HepG2 (cell line): ENCODE measurements at regions not wholly inside any gene's neighbourhood (a gene's known extent, or its start where the extent isn't known, plus 50 kb on each side); places are given as distances from the start of the nearest gene placed in this dataset.

ENCODE experiments used
- ATF2 ChIP-seq: sonication (generic); formaldehyde crosslinking; IDR thresholded peaks from 2 replicates; pipeline ENCODE4 v1.4.0; 2020; ENCODE audit warnings: missing genetic modification reagents
- POGK ChIP-seq: sonication (generic); formaldehyde crosslinking; conservative IDR thresholded peaks from 2 replicates; pipeline ENCODE4 v1.8.0; 2022; ENCODE audit warnings: mild to moderate bottlenecking, moderate library complexity, missing genetic modification reagents
- RXRA ChIP-seq: sonication (generic); formaldehyde crosslinking; IDR thresholded peaks from 2 replicates; pipeline ENCODE4 v1.5.1; 2020; ENCODE audit warnings: missing genetic modification reagents
- SATB2 ChIP-seq: sonication (generic); formaldehyde crosslinking; IDR thresholded peaks from 2 replicates; pipeline ENCODE4 v1.5.0; 2020; ENCODE audit warnings: missing genetic modification reagents
- SP140L ChIP-seq: sonication (generic); formaldehyde crosslinking; IDR thresholded peaks from 2 replicates; pipeline ENCODE4 v1.4.0; 2020; ENCODE audit warnings: missing genetic modification reagents, borderline replicate concordance
- ZNF12 ChIP-seq: sonication (generic); formaldehyde crosslinking; IDR thresholded peaks from 2 replicates; pipeline ENCODE4 v1.5.0; 2020; ENCODE audit warnings: missing genetic modification reagents
- ZNF143 ChIP-seq: sonication (generic); formaldehyde crosslinking; IDR thresholded peaks from 2 replicates; pipeline ENCODE4 v1.4.0; 2020; ENCODE audit warnings: missing genetic modification reagents
- ZNF292 ChIP-seq: sonication (generic); formaldehyde crosslinking; IDR thresholded peaks from 2 replicates; pipeline ENCODE4 v1.8.1; 2022; ENCODE audit warnings: mild to moderate bottlenecking, low read depth, missing genetic modification reagents, borderline replicate concordance
- ZNF574 ChIP-seq: sonication (generic); formaldehyde crosslinking; IDR thresholded peaks from 2 replicates; pipeline ENCODE4 v1.4.0; 2020; ENCODE audit warnings: missing genetic modification reagents
- ZNF777 ChIP-seq: sonication (generic); formaldehyde crosslinking; IDR thresholded peaks from 2 replicates; pipeline ENCODE4 v1.4.0; 2020; ENCODE audit warnings: missing genetic modification reagents
- ZSCAN5A ChIP-seq: sonication (generic); formaldehyde crosslinking; IDR thresholded peaks from 2 replicates; pipeline ENCODE4 v1.8.0; 2022; ENCODE audit warnings: mild to moderate bottlenecking, missing genetic modification reagents, borderline replicate concordance
- TF ChIP-seq, protein P1 (sequence below): sonication (generic); formaldehyde crosslinking; IDR thresholded peaks from 2 replicates; pipeline ENCODE4 v1.9.0; 2021; ENCODE audit warnings: missing genetic modification reagents, borderline replicate concordance
- TF ChIP-seq, protein P2 (sequence below): IDR thresholded peaks from 2 replicates; pipeline ENCODE4 v1.6.1; 2016; ENCODE audit warnings: low read depth, missing genetic modification reagents, missing compliant biosample characterization

DNA sequence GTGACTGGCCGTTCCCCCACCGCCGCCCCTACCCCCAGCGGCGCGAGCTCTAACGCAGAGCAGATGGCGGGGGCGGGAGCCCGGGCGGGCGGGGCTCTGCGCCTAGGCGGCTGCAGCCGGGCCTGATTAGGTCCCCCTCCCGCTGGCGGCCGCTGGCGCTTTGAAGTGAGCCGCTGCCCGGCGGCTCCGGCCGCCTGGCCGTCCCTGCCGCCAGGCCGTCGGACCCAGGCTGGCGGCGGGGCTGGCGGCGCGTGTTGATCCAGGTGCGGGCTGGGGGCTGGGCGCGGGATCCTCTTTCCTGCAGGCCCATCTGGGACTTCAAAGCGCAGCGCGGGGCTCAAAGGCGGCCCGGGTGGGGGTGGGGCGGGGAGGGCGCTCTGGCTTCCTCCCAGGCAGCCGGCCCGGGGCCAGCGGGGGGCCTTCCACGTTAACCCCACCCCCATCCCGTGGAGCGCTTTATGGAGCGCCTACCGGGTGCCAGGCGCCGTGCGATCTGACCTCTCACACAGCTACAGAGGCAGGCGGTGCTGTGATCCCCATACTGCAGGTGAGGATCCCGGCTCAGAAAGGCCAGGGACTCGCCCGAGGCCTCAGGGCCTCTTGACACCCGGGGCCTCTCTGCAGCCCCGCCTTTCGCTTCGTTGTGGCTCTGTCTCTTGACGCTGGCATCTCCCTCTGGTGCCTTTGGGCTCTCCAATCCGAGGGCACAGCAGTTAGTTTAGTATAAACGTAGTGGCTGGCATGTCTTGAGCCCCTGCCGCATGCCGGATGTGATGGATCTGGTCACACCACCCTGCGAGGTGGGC, 80.0 kb upstream of the NKD1 start (continued):
- TF ChIP-seq, protein P1, sequence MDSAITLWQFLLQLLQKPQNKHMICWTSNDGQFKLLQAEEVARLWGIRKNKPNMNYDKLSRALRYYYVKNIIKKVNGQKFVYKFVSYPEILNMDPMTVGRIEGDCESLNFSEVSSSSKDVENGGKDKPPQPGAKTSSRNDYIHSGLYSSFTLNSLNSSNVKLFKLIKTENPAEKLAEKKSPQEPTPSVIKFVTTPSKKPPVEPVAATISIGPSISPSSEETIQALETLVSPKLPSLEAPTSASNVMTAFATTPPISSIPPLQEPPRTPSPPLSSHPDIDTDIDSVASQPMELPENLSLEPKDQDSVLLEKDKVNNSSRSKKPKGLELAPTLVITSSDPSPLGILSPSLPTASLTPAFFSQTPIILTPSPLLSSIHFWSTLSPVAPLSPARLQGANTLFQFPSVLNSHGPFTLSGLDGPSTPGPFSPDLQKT (CRISPR knock-in tag): no peak
- TF ChIP-seq ATF2 (CRISPR knock-in tag) (peak; percentile 77), POGK (CRISPR knock-in tag) (peak; percentile 82), ZNF12 (CRISPR knock-in tag) (peak; percentile 33; the same call in 1 of the 2 replicates), ZNF143 (peak; percentile 54), SP140L (CRISPR knock-in tag) (no peak), ZNF574 (CRISPR knock-in tag) (peak; percentile 85), ZNF292 (CRISPR knock-in tag) (peak; percentile 97), RXRA (peak; percentile 98), ZSCAN5A (0 out of 2 replicates have a peak, but pooled peaks have one; percentile 71), ZNF777 (CRISPR knock-in tag) (peak; percentile 92), SATB2 (CRISPR knock-in tag) (0 out of 2 replicates have a peak, but pooled peaks have one; percentile 65)
- TF ChIP-seq, protein P2, sequence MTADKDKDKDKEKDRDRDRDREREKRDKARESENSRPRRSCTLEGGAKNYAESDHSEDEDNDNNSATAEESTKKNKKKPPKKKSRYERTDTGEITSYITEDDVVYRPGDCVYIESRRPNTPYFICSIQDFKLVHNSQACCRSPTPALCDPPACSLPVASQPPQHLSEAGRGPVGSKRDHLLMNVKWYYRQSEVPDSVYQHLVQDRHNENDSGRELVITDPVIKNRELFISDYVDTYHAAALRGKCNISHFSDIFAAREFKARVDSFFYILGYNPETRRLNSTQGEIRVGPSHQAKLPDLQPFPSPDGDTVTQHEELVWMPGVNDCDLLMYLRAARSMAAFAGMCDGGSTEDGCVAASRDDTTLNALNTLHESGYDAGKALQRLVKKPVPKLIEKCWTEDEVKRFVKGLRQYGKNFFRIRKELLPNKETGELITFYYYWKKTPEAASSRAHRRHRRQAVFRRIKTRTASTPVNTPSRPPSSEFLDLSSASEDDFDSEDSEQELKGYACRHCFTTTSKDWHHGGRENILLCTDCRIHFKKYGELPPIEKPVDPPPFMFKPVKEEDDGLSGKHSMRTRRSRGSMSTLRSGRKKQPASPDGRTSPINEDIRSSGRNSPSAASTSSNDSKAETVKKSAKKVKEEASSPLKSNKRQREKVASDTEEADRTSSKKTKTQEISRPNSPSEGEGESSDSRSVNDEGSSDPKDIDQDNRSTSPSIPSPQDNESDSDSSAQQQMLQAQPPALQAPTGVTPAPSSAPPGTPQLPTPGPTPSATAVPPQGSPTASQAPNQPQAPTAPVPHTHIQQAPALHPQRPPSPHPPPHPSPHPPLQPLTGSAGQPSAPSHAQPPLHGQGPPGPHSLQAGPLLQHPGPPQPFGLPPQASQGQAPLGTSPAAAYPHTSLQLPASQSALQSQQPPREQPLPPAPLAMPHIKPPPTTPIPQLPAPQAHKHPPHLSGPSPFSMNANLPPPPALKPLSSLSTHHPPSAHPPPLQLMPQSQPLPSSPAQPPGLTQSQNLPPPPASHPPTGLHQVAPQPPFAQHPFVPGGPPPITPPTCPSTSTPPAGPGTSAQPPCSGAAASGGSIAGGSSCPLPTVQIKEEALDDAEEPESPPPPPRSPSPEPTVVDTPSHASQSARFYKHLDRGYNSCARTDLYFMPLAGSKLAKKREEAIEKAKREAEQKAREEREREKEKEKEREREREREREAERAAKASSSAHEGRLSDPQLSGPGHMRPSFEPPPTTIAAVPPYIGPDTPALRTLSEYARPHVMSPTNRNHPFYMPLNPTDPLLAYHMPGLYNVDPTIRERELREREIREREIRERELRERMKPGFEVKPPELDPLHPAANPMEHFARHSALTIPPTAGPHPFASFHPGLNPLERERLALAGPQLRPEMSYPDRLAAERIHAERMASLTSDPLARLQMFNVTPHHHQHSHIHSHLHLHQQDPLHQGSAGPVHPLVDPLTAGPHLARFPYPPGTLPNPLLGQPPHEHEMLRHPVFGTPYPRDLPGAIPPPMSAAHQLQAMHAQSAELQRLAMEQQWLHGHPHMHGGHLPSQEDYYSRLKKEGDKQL: peak; percentile 71
